GM19238 (cell line): ENCODE measurements at regions not wholly inside any gene's neighbourhood (a gene's known extent, or its start where the extent isn't known, plus 50 kb on each side); places are given as distances from the start of the nearest gene placed in this dataset.
"Not testable (repeated sequence)": the region's sequence is repeated elsewhere in the genome, so short reads cannot be mapped to it uniquely, and the experiment has no call there.

ENCODE experiments used
- DNase-seq: peaks from one replicate; pipeline ENCODE4 v3.0.0; 2011; ENCODE audit warnings: low spot score; ENCODE audit not compliant: insufficient read length

DNA sequence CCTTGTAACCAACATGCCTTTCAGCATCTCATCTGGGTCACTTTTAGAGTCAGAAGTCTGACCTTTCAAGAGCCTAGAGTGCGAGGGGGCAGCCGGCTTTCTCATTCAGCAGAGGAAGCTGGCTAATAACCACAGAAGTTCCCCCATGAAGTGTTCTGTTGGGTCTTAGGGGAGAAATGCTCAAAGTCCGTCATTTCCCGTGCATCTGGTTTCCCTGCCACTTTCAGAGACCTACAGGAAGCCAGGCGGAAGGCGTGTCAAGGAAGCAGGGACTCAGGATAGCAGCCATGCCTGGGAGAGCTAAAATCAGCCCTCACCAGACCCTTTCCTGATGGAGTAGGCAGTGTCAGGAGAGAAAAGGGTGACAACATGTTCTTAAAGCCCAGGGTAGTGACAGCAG, 301.8 kb upstream of the ID2 start:
- no peak for DNase-seq

DNA sequence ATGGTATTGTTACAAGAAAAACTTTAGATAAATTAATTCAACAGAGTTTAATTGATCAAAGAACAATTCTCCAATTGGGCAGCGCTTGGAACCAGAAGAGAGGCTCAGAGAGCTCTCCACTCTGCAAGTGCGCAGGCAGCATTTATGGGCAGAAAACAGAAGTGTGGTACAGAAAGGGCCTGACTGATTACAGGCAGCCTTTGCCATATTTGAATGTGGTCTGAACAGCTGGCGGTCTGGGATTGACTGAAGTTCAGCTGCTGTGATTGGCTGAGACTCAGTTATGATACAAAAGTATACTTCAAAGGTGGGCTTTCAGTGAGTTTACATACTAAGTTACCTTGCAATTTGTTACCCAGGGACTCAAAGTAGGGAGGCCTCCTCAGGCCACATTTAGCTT, 301.3 kb upstream of the ID2 start:
- DNase-seq, result no peak

DNA sequence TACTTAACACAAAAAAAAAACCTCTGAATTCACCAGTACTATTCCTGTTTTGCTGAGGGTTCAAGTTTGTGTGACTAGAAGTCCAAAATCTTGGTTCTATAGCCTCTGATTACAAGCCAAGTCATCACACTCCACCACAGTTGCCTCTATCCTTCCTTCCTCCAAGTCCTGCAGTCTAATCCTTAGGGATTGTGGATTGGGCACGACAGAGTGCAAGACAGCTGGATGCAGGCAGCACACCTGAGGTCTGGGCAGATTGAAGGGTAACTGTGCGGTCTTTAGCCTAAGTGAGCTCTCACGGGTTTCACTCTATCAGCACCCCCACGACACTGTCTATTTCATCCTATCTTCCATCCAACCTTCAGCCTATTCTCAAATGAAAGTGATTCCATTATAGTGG, 299.4 kb upstream of the ID2 start:
- no peak for DNase-seq

DNA sequence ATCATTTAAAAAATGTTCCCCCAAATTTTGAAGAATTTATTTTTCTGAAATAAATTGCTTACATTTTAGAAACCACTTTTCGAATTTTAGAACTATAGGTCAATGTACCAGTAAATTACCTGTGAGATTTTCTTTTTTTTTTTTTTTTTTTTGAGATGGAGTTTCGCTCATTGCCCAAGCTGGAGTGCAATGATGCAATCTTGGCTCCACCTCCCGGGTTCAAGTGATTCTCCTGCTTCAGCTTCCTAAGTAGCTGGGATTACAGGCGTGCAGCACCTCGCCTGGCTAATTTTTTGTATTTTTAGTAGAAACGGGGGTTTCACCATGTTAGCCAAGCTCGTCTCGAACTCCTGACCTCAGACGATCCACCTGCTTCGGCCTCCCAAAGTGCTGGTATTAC, 295.1 kb upstream of the ID2 start:
- DNase-seq, result not testable (repeated sequence)

DNA sequence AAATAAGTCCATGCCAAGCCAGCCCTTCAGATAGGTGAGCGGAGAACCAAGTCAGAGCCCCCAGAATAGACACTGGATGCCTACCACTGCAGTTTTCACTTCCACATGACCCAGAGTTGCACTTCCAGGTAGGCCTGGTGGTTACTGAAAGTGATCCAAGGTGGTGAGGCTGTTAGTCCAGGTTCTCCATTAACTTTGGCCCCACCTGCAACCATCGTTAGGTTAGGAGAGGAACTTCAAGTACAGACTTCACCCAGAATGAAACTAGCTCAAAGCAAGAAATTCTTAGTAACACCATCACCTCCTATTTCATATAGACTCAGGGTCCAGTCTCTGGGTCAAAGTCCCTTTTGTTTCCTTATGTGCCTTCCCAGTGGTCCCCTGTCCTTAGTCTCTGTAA, 293.1 kb upstream of the ID2 start:
- DNase-seq, result no peak

DNA sequence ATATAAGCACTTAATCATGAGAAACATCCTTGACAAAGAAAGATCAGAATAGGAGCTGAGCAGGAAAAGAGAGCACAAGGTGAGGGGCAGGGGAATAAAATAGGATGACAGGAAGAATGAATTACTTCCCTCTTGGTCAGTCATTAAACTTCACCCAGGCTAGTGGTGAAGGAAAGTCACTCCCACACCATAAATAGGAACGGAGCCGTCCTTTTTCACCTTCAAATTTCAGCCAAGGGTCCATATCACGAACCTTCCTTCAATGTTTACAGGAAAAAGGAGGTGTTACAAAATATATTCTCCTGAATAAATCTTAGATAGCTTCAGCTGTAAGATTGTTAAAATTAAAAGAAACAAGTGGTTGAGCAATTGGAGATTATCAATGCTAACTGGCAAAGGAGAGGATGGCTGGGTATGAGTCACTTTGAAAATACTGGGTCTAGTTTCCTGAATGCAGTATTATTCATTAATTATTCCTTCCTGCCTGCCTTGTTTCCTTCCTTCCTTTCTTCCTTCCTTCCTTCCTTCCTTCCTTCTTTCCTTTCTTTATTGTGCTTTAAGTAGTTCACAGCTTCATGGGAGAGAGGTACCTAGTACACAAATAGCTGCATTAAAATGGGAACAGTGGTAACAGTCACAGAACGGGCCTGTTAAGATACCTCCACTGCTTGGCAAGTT, 292.3 kb upstream of the ID2 start:
- no peak for DNase-seq

DNA sequence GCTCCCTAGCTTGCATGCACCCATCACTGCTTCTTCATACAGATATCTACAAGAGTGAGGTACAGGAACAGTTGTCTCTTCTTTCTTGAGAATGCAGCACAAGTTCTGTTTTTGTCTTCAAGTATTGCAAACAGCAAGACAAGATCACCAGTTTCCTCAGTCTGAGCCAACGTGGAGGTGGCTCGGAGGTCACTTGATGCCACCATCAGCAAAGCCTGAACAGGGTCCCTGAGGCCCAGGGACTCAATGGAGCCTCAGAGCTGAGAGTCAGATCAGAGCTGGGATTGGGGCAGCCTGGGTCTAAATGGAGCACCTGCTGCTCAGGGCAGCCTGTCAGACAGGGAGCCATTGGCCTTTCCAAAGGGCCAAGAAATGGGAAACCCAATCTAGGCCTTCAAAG, 290.7 kb upstream of the ID2 start:
- DNase-seq, result no peak

DNA sequence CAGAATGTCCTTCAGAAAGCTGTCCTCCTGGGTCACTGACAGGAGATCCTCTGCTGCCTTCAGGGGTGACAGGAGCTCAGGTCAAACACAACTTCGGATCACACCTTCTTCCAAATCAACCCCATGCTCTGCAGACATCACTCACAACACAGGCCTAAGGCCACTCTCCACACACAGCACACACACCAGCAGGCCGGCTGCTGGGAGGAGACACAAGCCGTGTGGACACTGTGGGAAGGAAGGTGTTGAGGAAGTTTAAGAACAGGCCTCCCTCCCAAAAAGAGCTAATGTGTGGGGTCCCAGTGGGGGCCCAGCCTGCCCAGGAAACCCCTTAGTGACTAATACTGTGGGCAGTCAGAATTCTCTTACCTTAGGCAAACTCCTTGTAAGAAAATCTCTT, 290.3 kb upstream of the ID2 start:
- no peak for DNase-seq

DNA sequence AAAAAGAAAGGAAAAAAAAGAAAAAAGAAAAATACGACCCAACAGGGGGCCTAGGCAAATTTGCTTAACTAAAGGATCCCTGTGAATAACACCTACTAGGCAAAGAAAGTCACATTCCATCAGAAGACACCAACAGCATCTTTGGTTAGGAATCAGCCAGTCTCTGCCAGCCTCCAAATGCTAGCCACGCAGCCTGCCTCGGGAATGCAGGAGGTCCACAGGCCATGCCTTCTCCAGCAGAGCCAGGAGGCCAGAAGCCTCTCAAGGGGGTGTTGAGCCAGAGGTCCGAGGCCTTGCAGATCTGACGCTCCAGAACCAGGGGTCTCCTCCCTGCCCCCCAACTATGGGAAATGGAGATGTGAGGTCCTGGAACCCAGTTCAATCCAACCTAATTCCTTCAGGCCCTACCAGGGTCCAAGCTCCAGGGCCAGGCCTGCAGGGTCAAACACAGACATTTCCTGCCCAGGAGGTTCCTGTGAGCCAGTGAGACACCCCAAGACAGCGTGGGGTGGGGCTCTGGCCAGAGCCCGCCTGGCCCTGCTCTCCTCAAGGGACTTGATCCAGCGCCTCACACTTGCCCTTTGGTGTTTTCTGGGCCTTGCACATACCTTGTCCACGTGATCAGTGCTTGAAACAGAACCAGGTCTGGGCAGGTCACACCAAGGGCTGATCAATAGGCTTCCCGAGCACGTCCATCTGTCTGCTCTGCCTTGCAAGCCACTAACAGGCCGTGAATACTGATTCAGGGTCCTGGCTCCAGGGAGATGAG, 289.6 kb upstream of the ID2 start:
- no peak for DNase-seq

DNA sequence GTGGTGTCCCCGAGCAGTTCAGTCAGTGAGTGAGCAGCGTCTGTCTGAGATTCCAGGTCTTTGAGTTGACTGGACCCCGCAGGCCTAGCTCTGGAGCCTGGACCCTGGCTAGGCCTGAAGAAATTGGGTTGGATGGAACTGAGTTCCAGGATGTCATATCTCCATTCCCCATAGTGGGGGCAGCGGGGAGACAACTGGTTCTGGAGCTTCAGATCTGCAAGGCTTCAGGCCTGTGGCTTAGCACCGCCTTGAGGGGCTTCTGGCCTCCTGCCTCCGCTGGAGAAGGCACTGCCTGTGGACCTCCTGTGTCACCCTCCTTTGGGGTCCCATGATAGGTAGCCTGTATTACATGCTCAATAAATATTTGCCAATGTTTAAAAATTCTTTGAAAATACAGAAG, 288.4 kb upstream of the ID2 start:
- DNase-seq, result no peak

DNA sequence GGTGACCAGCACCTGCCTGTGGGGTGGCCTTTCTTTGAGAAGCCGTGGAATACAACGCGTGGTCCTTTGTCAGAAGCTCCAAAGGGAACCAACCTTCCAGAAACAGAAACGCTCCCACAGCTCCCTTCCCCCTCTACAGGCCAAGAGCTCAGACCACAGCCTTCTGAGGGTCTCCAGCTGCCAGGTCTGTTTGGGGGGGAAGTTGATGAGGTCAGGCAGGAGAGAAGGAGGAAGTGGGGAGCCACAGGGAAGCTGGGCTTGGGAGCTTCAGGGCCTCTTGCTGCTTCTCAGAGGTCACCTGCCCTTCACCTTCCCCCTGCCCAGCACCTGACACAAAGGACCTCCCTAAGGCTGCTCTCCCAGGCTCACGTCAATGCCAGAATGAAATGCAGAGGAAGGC, 287.7 kb upstream of the ID2 start:
- no peak for DNase-seq

DNA sequence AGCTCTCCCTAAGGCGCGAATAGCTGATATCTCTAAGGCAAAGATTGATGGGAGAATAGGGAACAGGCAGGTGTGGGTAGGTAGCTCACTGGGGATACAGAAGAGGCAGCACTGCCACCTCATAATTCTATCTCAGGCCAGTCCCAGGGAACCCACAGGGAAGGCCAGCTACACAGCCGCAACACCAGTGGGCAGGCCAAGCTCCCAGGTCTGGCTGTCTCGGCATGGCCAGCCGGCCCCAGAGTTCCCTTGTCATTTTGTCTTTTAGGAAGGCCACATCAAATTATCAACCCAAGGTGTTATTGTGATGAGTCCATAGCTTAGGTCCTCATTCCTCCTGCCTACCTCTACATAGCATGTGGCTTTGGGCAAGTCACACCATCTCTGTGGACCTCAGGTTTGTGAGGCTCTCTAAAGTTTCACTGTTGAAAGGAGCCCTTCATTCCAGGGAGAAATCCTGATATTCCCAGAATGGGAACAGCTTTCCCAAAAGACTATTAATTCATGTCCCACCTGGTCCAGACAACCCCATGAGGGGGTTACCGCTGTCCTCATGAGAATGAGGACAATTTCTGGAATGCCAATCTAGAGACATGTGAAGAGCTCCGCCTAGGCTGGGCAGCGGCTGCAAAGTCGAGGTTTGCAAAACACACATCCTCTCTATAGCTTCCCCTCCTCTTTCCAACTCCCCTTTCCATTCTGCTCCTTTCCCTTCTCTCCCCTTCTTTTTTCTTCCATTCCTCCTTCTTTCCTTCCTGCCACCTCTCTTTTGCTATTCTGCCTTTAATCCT, 287.1 kb upstream of the ID2 start:
- DNase-seq, result no peak

DNA sequence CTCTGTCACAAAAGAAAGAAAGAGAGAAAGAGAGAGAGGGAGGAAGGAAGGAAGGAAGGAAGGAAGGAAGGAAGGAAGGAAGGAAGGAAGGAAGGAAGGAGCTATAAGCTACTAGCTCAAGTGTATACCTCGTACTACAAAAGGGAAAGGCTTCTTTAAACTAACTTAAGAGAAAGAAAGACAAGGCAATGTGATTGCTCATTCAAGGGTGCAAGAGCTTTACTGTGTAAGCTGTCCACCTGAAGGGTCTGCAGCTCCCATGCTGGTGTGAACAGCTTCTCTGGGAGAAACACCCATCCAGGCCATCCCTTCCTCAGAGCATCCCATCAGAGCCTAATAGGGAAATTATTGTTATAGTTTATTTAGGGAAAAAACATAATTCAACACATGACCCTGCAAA, 286.1 kb upstream of the ID2 start:
- no peak for DNase-seq

DNA sequence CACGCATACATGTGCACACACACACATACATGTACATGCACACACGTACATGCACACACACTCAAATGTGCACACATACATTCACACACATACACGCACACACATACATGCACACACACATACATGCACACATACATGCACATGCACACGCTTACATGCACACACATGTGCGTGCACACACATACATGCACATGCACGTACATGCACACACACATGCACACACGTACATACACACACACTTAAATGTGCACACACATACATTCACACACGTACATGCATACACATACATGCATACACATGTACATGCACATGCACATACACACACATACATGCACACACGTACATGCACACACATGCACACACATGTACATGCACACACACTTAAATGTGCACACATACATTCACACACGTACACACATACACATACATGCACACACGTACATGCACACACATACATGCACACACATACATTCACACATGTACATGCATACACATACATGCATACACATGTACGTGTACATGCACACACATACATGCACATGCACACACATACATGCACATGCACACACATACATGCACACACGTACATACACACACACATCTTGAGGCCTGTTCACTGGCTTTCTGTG, 283.7 kb upstream of the ID2 start:
- DNase-seq, result no peak

DNA sequence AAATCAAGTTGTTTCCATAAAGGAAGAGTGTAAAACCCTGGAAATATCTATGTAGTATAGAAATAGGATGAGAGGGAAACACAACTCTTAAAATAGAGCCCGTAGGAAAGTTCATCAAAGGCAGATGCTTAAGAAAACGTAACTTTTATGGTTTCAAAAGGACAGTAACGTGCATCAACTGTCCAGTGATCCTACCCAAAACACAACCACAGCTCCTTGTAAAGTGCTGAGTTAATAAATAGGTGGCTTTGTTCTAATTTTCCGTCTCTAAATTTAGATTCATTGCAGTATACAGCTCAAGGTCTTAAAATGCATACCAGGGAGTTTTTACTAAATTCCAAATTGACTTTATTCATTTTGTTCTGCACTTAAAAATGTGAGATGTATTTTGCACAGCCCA, 282.1 kb upstream of the ID2 start:
- DNase-seq, result no peak

DNA sequence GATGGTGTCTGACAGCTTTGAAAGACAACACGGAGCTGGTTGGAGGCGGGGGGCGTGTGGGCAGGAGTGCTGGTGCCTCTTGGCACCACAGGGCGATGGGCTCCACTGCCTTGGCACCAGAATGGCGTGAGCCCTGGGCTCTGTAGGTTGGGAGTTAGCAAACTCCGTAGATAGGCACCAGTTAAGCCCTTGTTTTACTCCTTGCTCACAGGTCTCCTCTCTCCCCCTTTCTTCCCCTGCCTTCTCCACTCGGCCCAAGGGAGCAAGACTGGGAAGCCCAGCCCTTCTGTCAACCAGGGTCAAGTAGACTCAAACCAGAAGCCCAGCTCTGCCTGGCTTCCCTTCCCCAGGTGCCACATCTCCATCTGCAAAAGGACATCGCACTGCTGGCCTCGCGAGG, 281.7 kb upstream of the ID2 start:
- no peak for DNase-seq

DNA sequence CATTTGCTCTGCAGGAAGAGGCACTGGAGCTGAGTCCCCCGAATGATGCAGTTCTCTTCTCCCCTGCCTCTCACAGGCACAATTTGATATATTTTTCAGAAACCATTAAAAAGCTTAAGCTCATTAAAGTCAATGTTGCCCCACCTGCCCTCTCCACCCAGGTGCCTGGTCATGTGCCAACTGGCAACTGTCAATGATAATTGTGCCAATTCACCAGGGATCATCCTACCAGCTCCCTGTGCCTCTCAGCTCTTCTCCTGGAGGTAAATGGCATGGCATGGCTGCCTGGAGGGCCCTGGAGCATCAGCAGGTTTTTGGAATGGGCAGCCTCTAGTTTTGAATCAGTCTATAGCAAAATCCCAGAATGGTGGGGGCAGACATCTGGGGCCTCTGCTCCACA, 279.6 kb upstream of the ID2 start:
- DNase-seq, result no peak

DNA sequence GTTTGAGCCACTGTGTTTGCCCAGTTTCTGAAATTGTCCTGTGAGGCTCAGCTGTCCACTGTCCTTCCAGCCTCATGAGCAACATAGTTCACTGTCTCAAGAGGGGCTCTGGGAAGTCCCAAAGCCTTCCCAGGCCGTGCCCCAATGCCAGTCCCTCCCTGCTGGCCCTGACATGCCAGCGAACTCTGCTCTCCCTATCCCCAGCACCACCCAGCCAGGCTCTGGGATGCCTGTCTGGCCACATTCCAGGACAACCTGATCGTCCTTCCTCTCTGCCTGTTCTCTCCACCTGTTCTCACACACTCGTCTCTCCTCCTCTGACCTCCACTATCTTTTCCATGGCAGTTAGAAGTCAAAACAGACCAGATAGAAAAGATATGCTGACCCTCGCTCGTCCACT, 278.0 kb upstream of the ID2 start:
- DNase-seq, result no peak

DNA sequence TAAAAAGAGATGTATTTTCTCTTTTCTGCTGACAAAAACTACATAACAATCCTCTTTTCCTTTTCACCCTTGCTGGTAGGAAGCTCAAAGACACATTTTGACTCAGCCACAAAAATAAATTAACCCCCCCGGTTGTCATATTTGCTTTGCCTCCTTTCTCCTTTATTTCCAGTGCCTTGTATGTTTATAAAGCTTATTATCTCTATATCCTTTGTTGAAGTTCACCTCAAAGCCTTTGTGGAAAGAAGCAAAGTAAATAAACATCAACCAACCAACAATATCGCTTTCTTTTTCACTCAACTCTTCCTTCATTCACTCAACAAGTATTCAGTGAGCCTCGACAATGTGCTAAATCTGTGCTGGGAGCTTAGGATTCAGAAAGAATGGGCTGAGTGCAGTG, 276.5 kb upstream of the ID2 start:
- DNase-seq, result no peak

DNA sequence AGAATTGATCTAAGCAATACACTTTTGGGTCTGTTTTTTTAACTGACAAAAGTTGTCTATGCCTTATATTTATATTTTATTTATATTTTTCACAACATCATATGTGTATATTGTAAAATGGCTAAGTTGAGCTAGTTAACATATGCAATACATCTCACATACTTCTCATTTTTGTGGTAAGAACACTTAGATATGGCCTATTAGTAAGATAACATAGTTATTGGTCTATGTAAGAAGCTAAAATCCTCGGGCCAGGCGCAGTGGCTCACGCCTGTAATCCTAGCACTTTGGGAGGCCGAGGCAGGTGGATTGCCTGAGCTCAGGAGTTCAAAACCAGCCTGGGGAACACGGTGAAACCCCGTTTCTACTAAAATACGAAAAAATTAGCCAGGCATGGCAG, 275.6 kb upstream of the ID2 start:
- DNase-seq, result no peak

DNA sequence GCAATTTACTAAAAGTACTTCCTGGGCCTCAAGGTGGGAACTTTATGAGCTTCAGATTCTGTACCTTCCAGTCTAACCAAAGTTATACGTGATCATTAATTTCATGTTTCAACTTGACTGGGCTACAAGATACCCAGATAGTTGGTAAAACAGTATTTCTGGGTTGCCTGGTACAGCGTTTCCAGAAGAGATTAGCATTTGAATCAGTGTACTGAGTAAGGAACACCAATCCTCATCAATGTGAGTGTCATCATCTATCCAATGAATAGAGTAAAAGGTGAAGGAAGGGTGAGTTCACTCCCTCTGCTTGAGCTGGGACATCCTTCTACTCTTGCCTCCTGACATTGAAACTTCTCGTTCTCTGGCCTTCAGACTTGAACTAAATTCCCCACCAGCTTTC, 274.5 kb upstream of the ID2 start:
- DNase-seq, result no peak
